Colonic mucosa (tissue), 4 donors: ENCODE measurements at regions not wholly inside any gene's neighbourhood (a gene's known extent, or its start where the extent isn't known, plus 50 kb on each side); places are given as distances from the start of the nearest gene placed in this dataset.

Source experiments
- DNase-seq: peaks from one replicate; pipeline ENCODE4 v3.0.0-alpha.2; 2020
- H3K27ac ChIP-seq: fragments of 200-600 bp; one replicate; pipeline ENCODE4 v1.8.0; 2021
- H3K27me3 ChIP-seq: fragments of 200-600 bp; one replicate; pipeline ENCODE4 v1.8.0; 2021
- H3K36me3 ChIP-seq: fragments of 200-600 bp; one replicate; pipeline ENCODE4 v1.8.0; 2021
- H3K4me1 ChIP-seq: fragments of 200-600 bp; one replicate; pipeline ENCODE4 v1.8.0; 2021; ENCODE audit warnings: mild to moderate bottlenecking
- H3K4me3 ChIP-seq: fragments of 200-600 bp; one replicate; pipeline ENCODE4 v1.8.0; 2021
- H3K9ac ChIP-seq, 2 donors: one replicate each; pipeline ENCODE4 v1.7.0; 2013; ENCODE audit warnings: control low read depth in 2 of 2, low read depth in 2 of 2, low read length in 2 of 2
- H3K9me3 ChIP-seq: fragments of 200-600 bp; one replicate; pipeline ENCODE4 v1.8.0; 2021
- CTCF ChIP-seq: fragments of 200-600 bp; IDR thresholded peaks from one replicate; pipeline ENCODE4 v1.8.0; 2022; ENCODE audit warnings: antibody characterized with exemption, mild to moderate bottlenecking
- intact Hi-C: fragments of 100-400 bp; cut with DNase I; formaldehyde crosslinking; loops from one replicate; pipeline ENCODE4 v1.14.1; 2022
- donor health status: healthy.
- donor health status: DM: no; HTN: no; CAD: no.
- donor health status: DM: no; HTN: no; CAD: no.

- no peak overlapping the region for H3K27ac ChIP-seq
- no peaks in the 10 kb centered on the region for H3K36me3 ChIP-seq
- intact Hi-C loops = no loop called here
- H3K9ac ChIP-seq = no peak overlapping the region
- H3K9me3 ChIP-seq = no peaks in the 10 kb centered on the region
- H3K4me3 ChIP-seq = no peak overlapping the region
- no peak for TF ChIP-seq CTCF
- no peaks in the 10 kb centered on the region for H3K27me3 ChIP-seq
- no peak for DNase-seq
- no peaks in the 10 kb centered on the region for H3K4me1 ChIP-seq
Observed at GRCh38 chr12:30578426-30578825, 117.2 kb downstream of the IPO8 start.

- intact Hi-C loops = no loop called here
- Histone ChIP-seq H3K4me1 (no peaks in the 10 kb centered on the region), H3K4me3 (no peak overlapping the region), H3K27ac (no peak overlapping the region), H3K36me3 (no peaks in the 10 kb centered on the region), H3K9me3 (no peaks in the 10 kb centered on the region), H3K9ac (no peak overlapping the region), H3K27me3 (no peaks in the 10 kb centered on the region)
- DNase-seq = no peak
- no peak for TF ChIP-seq CTCF
Observed at GRCh38 chr12:30573145-30573544, 122.5 kb downstream of the IPO8 start.

GRCh38 chr12:30570211-30570890, 125.3 kb downstream of the IPO8 start:
- Histone ChIP-seq H3K4me1 (no peaks in the 10 kb centered on the region), H3K27me3 (no peaks in the 10 kb centered on the region), H3K9me3 (no peaks in the 10 kb centered on the region), H3K9ac (no peak overlapping the region), H3K36me3 (no peaks in the 10 kb centered on the region), H3K4me3 (no peak overlapping the region), H3K27ac (no peak overlapping the region)
- no peak for DNase-seq
- intact Hi-C loops = no loop called here
- TF ChIP-seq CTCF = no peak

- Histone ChIP-seq H3K9me3 (no peaks in the 10 kb centered on the region), H3K36me3 (no peaks in the 10 kb centered on the region), H3K27me3 (no peaks in the 10 kb centered on the region), H3K4me3 (no peak overlapping the region), H3K4me1 (no peaks in the 10 kb centered on the region), H3K9ac (no peak overlapping the region), H3K27ac (no peak overlapping the region)
- no peak for TF ChIP-seq CTCF
- no peak for DNase-seq
- intact Hi-C loops = no loop called here
Observed at GRCh38 chr12:30569426-30569825, 126.2 kb downstream of the IPO8 start.

- Histone ChIP-seq H3K27me3 (no peaks in the 10 kb centered on the region), H3K27ac (no peak overlapping the region)
- TF ChIP-seq CTCF = no peak
Observed at GRCh38 chr12:30568453-30568852, 127.2 kb downstream of the IPO8 start.

More at GRCh38 chr12:30568453-30568852, 127.2 kb downstream of the IPO8 start:
- no peaks in the 10 kb centered on the region for H3K36me3 ChIP-seq
- H3K9ac ChIP-seq = no peak overlapping the region
- H3K4me1 ChIP-seq = no peaks in the 10 kb centered on the region
- no peaks in the 10 kb centered on the region for H3K9me3 ChIP-seq
- H3K4me3 ChIP-seq = no peak overlapping the region
- intact Hi-C loops = no loop called here
- DNase-seq = no peak
